H9 (cell line): ENCODE measurements at regions not wholly inside any gene's neighbourhood (a gene's known extent, or its start where the extent isn't known, plus 50 kb on each side); places are given as distances from the start of the nearest gene placed in this dataset.

Experiments used
- DNase-seq: peaks from one replicate; pipeline ENCODE4 v3.0.0-alpha.2; 2017
- H2AFZ ChIP-seq: one replicate; pipeline ENCODE4 v1.6.1; 2013; ENCODE audit warnings: mild to moderate bottlenecking, low read length, control low read depth, moderate library complexity
- H2AK5ac ChIP-seq: 2 replicates; pipeline ENCODE4 v1.6.1; 2013; ENCODE audit warnings: low read length, control low read depth, mixed read lengths; ENCODE audit not compliant: insufficient read length
- H2BK120ac ChIP-seq: one replicate; pipeline ENCODE4 v1.6.1; 2013; ENCODE audit warnings: low read depth, mild to moderate bottlenecking, low read length, control low read depth, inconsistent platforms; ENCODE audit not compliant: poor library complexity, severe bottlenecking
- H2BK12ac ChIP-seq: 2 replicates; pipeline ENCODE4 v1.6.1; 2013; ENCODE audit warnings: low read length, control low read depth, mixed read lengths, low read depth; ENCODE audit not compliant: insufficient read length
- H2BK15ac ChIP-seq: 2 replicates; pipeline ENCODE4 v1.6.1; 2013; ENCODE audit warnings: low read depth, low read length, control low read depth
- H2BK20ac ChIP-seq: one replicate; pipeline ENCODE4 v1.6.1; 2013; ENCODE audit warnings: low read depth, mild to moderate bottlenecking, low read length, control low read depth, inconsistent platforms; ENCODE audit not compliant: poor library complexity, severe bottlenecking
- H2BK5ac ChIP-seq: 2 replicates; pipeline ENCODE4 v1.6.1; 2013; ENCODE audit warnings: low read length, control low read depth, mixed read lengths; ENCODE audit not compliant: insufficient read length
- H3K14ac ChIP-seq: 2 replicates; pipeline ENCODE4 v1.6.1; 2013; ENCODE audit warnings: low read length, control low read depth; ENCODE audit not compliant: insufficient read depth
- H3K18ac ChIP-seq: 2 replicates; pipeline ENCODE4 v1.6.1; 2013; ENCODE audit warnings: low read depth, mild to moderate bottlenecking, mixed read lengths, low read length, control low read depth; ENCODE audit not compliant: insufficient read length
- H3K23ac ChIP-seq: 2 replicates; pipeline ENCODE4 v1.6.1; 2013; ENCODE audit warnings: low read length, control low read depth, mixed read lengths, low read depth; ENCODE audit not compliant: insufficient read length
- H3K23me2 ChIP-seq: 2 replicates; pipeline ENCODE4 v1.6.1; 2013; ENCODE audit warnings: low read depth, mild to moderate bottlenecking, mixed read lengths, low read length, control low read depth; ENCODE audit not compliant: insufficient read length, poor library complexity, severe bottlenecking
- H3K27ac ChIP-seq: 2 replicates; pipeline ENCODE4 v1.5.1; 2013; ENCODE audit warnings: low read length, control low read depth, mixed read lengths, low read depth; ENCODE audit not compliant: insufficient read length
- H3K27me3 ChIP-seq: 2 replicates; pipeline ENCODE4 v1.6.1; 2013; ENCODE audit warnings: low read length, control low read depth, inconsistent platforms; ENCODE audit not compliant: insufficient read depth
- H3K4ac ChIP-seq: 2 replicates; pipeline ENCODE4 v1.6.1; 2013; ENCODE audit warnings: low read depth, mild to moderate bottlenecking, control low read depth, inconsistent platforms, low read length, moderate library complexity
- H3K4me1 ChIP-seq: 2 replicates; pipeline ENCODE4 v1.6.1; 2013; ENCODE audit warnings: low read length, control low read depth, inconsistent platforms; ENCODE audit not compliant: insufficient read depth
- H3K4me2 ChIP-seq: 2 replicates; pipeline ENCODE4 v1.6.1; 2013; ENCODE audit warnings: low read length, control low read depth, mixed read lengths; ENCODE audit not compliant: insufficient read length, insufficient read depth
- H3K56ac ChIP-seq: 2 replicates; pipeline ENCODE4 v1.6.1; 2013; ENCODE audit warnings: low read depth, mild to moderate bottlenecking, mixed read lengths, low read length, control low read depth; ENCODE audit not compliant: insufficient read length
- H3K79me1 ChIP-seq: 2 replicates; pipeline ENCODE4 v1.6.1; 2013; ENCODE audit warnings: low read depth, mild to moderate bottlenecking, moderate library complexity, low read length, control low read depth, inconsistent platforms; ENCODE audit not compliant: insufficient read depth, poor library complexity, severe bottlenecking
- H3K79me2 ChIP-seq: 2 replicates; pipeline ENCODE4 v1.6.1; 2013; ENCODE audit warnings: low read length, control low read depth, inconsistent platforms; ENCODE audit not compliant: insufficient read depth
- H3K9ac ChIP-seq: 2 replicates; pipeline ENCODE4 v1.6.1; 2013; ENCODE audit warnings: low read length, control low read depth, mixed read lengths; ENCODE audit not compliant: insufficient read length; ENCODE audit errors: extremely low read depth
- H3K9me3 ChIP-seq: one replicate; pipeline ENCODE4 v1.6.1; 2013; ENCODE audit warnings: low read depth, low read length, inconsistent platforms; ENCODE audit not compliant: control insufficient read depth
- H3T11ph ChIP-seq: one replicate; pipeline ENCODE4 v1.6.1; 2013; ENCODE audit warnings: mild to moderate bottlenecking, low read length, control low read depth, inconsistent platforms
- H4K20me1 ChIP-seq: one replicate; pipeline ENCODE4 v1.6.1; 2013; ENCODE audit not compliant: control insufficient read depth, insufficient read length, insufficient read depth
- H4K5ac ChIP-seq: 2 replicates; pipeline ENCODE4 v1.6.1; 2013; ENCODE audit warnings: low read depth, mild to moderate bottlenecking, mixed read lengths, low read length, control low read depth; ENCODE audit not compliant: insufficient read length
- H4K8ac ChIP-seq: replicated peaks from 2 replicates; pipeline ENCODE4 v1.6.1; 2013; ENCODE audit warnings: low read length, control low read depth, mixed read lengths, low read depth; ENCODE audit not compliant: insufficient read length
- H4K91ac ChIP-seq: 2 replicates; pipeline ENCODE4 v1.6.1; 2013; ENCODE audit warnings: low read depth, mild to moderate bottlenecking, moderate library complexity, mixed read lengths, low read length, control low read depth; ENCODE audit not compliant: insufficient read length
- H3K27ac Mint-ChIP-seq, 3 experiments: 2 replicates in 2 of 3; 3 replicates in 1 of 3; pipeline ENCODE4 v1.8.0; 2020 to 2021; ENCODE audit warnings: mixed read lengths in 3 of 3, mild to moderate bottlenecking in 1 of 3, moderate library complexity in 1 of 3
- H3K27me3 Mint-ChIP-seq: 2 replicates; pipeline ENCODE4 v1.8.0; 2021; ENCODE audit warnings: low read depth, mild to moderate bottlenecking, moderate library complexity, mixed read lengths
- H3K36me3 Mint-ChIP-seq, 3 experiments: 2 replicates in 2 of 3; 3 replicates in 1 of 3; pipeline ENCODE4 v1.8.0; 2020 to 2021; ENCODE audit warnings: low read depth in 3 of 3, mixed read lengths in 3 of 3; ENCODE audit not compliant: insufficient read depth in 1 of 3
- H3K4me1 Mint-ChIP-seq, 2 experiments: 2 replicates each; pipeline ENCODE4 v1.8.0; 2020; ENCODE audit warnings: mixed read lengths in 2 of 2
- H3K4me3 Mint-ChIP-seq, 2 experiments: 2 replicates in 1 of 2; 3 replicates in 1 of 2; pipeline ENCODE4 v1.8.0; 2020 to 2021; ENCODE audit warnings: mild to moderate bottlenecking in 2 of 2, mixed read lengths in 2 of 2, moderate library complexity in 1 of 2
- H3K9me3 Mint-ChIP-seq, 2 experiments: 2 replicates in 1 of 2; 3 replicates in 1 of 2; pipeline ENCODE4 v1.8.0; 2020; ENCODE audit warnings: mild to moderate bottlenecking in 2 of 2, mixed read lengths in 2 of 2, moderate library complexity in 1 of 2
- WGBS: extraction: QIAGEN DNeasy Blood & Tissue Kit; methylation state at CpG from one replicate; pipeline ENCODE4 v1.1.7; 2013; ENCODE audit warnings: missing lambda C conversion rate, low lambda C conversion rate, mixed read lengths; ENCODE audit not compliant: insufficient read length; ENCODE audit errors: extremely low coverage; 5-methylcytosine and 5-hydroxymethylcytosine counted together
- TF ChIP-seq, protein P1 (sequence below): fragments of 200-600 bp; sonication (generic); conservative IDR thresholded peaks from 3 replicates; pipeline ENCODE4 v1.8.0; 2021; ENCODE audit warnings: antibody characterized with exemption, mild to moderate bottlenecking

DNA sequence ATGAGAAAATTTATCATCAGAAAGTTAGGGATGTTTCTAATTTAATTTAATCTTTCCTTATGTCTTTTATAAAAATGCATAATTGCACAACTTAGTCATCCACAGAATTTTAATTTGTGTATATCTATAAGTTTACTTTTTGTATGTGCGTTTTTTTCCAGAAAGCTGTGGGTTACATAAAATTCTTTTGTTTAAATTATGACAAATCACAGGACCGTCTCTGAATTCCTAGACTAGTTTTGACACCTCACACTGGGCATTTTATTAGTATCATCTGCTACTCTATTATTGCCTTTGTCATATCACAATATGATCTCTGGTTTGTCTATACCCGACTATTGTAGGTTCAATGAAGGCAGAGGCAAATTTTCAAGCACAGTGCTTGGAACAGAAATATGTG, 482.4 kb upstream of the SEMA3D start:
- no peak overlapping the region for H4K8ac ChIP-seq
- H3K27ac ChIP-seq, result no peak overlapping the region
- TF ChIP-seq, protein P1, sequence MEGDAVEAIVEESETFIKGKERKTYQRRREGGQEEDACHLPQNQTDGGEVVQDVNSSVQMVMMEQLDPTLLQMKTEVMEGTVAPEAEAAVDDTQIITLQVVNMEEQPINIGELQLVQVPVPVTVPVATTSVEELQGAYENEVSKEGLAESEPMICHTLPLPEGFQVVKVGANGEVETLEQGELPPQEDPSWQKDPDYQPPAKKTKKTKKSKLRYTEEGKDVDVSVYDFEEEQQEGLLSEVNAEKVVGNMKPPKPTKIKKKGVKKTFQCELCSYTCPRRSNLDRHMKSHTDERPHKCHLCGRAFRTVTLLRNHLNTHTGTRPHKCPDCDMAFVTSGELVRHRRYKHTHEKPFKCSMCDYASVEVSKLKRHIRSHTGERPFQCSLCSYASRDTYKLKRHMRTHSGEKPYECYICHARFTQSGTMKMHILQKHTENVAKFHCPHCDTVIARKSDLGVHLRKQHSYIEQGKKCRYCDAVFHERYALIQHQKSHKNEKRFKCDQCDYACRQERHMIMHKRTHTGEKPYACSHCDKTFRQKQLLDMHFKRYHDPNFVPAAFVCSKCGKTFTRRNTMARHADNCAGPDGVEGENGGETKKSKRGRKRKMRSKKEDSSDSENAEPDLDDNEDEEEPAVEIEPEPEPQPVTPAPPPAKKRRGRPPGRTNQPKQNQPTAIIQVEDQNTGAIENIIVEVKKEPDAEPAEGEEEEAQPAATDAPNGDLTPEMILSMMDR, result no peak
- H2AFZ ChIP-seq, result no peak overlapping the region
- no peak overlapping the region for H3K18ac ChIP-seq
- H3K27ac Mint-ChIP-seq, result no peak overlapping the region
- no peaks in the 10 kb centered on the region for H4K20me1 ChIP-seq
- no peak overlapping the region for H2BK120ac ChIP-seq
- no peak overlapping the region for H4K91ac ChIP-seq
- H2BK20ac ChIP-seq, result no peak overlapping the region
- no peak overlapping the region for H3K56ac ChIP-seq
- H3K4ac ChIP-seq, result no peak overlapping the region
- H3K4me1 ChIP-seq, result no peaks in the 10 kb centered on the region
- peaks cover 0 to 9% (median 3%) of the 10 kb centered on the region in 3 experiments; a peak in 2 of 7 replicates for H3K36me3 Mint-ChIP-seq
- H2BK15ac ChIP-seq, result no peak overlapping the region
- peaks cover 5 to 11% of the 10 kb centered on the region in 2 experiments for H3K4me1 Mint-ChIP-seq
- H3K23ac ChIP-seq, result no peak overlapping the region
- no peaks in the 10 kb centered on the region for H3K79me1 ChIP-seq
- no peaks in the 10 kb centered on the region for H3K27me3 Mint-ChIP-seq
- H4K5ac ChIP-seq, result no peak overlapping the region
- no peaks in the 10 kb centered on the region for H3K23me2 ChIP-seq
- H3K9me3 ChIP-seq, result no peaks in the 10 kb centered on the region
- H3K79me2 ChIP-seq, result no peaks in the 10 kb centered on the region
- peaks cover 0 to 5% of the 10 kb centered on the region in 2 experiments; a peak in 1 of 5 replicates for H3K9me3 Mint-ChIP-seq
- H3K9ac ChIP-seq, result no peak overlapping the region
- no peak overlapping the region for H3K4me2 ChIP-seq
- H3K27me3 ChIP-seq, result no peaks in the 10 kb centered on the region
- no peak overlapping the region for H2BK12ac ChIP-seq
- no peak overlapping the region for H2BK5ac ChIP-seq
- H3K4me3 Mint-ChIP-seq, result no peak overlapping the region
- no peak overlapping the region for H3T11ph ChIP-seq
- no CpG with 5 or more reads among the region's 3 CpGs for whole genome bisulfite sequencing
- DNase-seq, result no peak
- H2AK5ac ChIP-seq, result no peak overlapping the region
- H3K14ac ChIP-seq, result no peak overlapping the region
